ENCODE measurements at regions not wholly inside any gene's neighbourhood (a gene's known extent, or its start where the extent isn't known, plus 50 kb on each side); places are given as distances from the start of the nearest gene placed in this dataset.

GRCh38 chr1:191624044-191624443 lies 534.2 kb upstream of the RGS18 start (continued):
- TF ChIP-seq MYC (IDR thresholded peaks at IDR 0.05; ENCODE audit: insufficient read depth, insufficient read length, insufficient replicate concordance, low read length, severe bottlenecking) (no peak), BHLHE40 (IDR thresholded peaks at IDR 0.05; ENCODE audit: borderline replicate concordance in 1 of 2, low read depth in 2 of 2, low read length in 1 of 2) (no peak), IKZF2 (IDR thresholded peaks at IDR 0.05) (no peak), NR2C1 (IDR thresholded peaks at IDR 0.05) (no peak), CTCF (IDR thresholded peaks at IDR 0.05 in 2 of 3, conservative IDR thresholded peaks at IDR 0.05 in 1 of 3; ENCODE audit: control insufficient read depth in 2 of 3, extremely low read depth in 1 of 3, insufficient read depth in 1 of 3, low read depth in 3 of 3, low read length in 3 of 3) (no peak), MYB (IDR thresholded peaks at IDR 0.05; ENCODE audit: borderline replicate concordance, low read depth, low read length) (no peak), ZBED1 (IDR thresholded peaks at IDR 0.05; ENCODE audit: borderline replicate concordance) (no peak), REST (IDR thresholded peaks at IDR 0.05; ENCODE audit: low read depth, low read length) (no peak), SMARCA5 (IDR thresholded peaks at IDR 0.05) (no peak), GABPA (IDR thresholded peaks at IDR 0.05; ENCODE audit: low read depth) (no peak), PAX8 (IDR thresholded peaks at IDR 0.05) (no peak), NBN (IDR thresholded peaks at IDR 0.05) (no peak), SREBF2 (IDR thresholded peaks at IDR 0.05; ENCODE audit: low read length) (no peak)

Data from GM12878 (cell line).